ENCODE measurements at regions not wholly inside any gene's neighbourhood (a gene's known extent, or its start where the extent isn't known, plus 50 kb on each side); places are given as distances from the start of the nearest gene placed in this dataset.

DNA sequence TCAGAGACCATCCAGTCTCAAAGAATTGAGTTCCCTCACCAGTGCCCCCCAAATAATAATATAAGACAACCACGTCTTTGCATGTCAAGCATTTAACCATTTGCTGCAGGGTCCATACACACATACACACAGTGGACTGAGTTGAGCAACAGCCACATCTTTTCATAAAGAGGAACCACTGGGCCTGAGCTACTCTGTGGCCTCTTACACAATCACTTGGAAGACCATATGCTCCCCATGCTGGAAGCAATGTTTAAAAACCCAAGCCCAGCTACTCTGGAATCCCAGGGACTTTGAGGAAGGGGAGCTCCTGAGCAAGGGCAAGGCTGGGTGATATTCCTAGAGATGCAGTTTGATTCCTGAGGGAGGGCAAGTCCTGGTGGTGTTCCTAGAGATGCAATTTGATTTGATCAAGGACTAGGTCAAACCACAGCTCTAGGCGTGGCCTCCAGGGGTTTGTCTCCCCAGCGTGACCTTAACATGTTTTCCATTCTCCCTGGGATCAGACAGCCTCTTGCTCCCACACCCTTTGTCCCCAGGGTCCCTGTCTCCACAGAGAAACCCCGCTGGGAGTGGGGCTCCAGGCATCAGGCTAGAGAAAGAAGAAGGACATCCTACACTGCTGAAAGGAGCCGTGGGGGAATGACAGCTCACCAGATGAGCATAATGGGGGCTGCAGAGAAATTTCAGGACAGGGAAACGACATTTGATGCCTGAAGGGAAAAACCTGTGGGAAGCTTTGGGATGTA lies 376.2 kb upstream of the MGMT start:
- TF ChIP-seq EGR1 (IDR thresholded peaks at IDR 0.05; ENCODE audit: low read depth) (no peak), POLR2AphosphoS5 (IDR thresholded peaks at IDR 0.05; ENCODE audit: low read depth, low read length) (no peak)
- TF ChIP-seq, protein P1, sequence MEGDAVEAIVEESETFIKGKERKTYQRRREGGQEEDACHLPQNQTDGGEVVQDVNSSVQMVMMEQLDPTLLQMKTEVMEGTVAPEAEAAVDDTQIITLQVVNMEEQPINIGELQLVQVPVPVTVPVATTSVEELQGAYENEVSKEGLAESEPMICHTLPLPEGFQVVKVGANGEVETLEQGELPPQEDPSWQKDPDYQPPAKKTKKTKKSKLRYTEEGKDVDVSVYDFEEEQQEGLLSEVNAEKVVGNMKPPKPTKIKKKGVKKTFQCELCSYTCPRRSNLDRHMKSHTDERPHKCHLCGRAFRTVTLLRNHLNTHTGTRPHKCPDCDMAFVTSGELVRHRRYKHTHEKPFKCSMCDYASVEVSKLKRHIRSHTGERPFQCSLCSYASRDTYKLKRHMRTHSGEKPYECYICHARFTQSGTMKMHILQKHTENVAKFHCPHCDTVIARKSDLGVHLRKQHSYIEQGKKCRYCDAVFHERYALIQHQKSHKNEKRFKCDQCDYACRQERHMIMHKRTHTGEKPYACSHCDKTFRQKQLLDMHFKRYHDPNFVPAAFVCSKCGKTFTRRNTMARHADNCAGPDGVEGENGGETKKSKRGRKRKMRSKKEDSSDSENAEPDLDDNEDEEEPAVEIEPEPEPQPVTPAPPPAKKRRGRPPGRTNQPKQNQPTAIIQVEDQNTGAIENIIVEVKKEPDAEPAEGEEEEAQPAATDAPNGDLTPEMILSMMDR (IDR thresholded peaks at IDR 0.05 in 2 of 3, conservative IDR thresholded peaks at IDR 0.05 in 1 of 3; ENCODE audit: borderline replicate concordance in 1 of 3, insufficient read depth in 1 of 3, low read depth in 2 of 3, low read length in 2 of 3): no peak
